Cardiac fibroblast (primary cell): ENCODE measurements at regions not wholly inside any gene's neighbourhood (a gene's known extent, or its start where the extent isn't known, plus 50 kb on each side); places are given as distances from the start of the nearest gene placed in this dataset.

Source experiments
- DNase-seq, 2 donors: peaks; one replicate each; pipeline versions ENCODE4 v3.0.0 to v3.0.0-alpha.2; 2010; ENCODE audit warnings: low read depth in 2 of 2
- H3K4me3 ChIP-seq, 2 donors: replicated peaks in 1 of 2; 1 replicate in 1 of 2; 2 replicates in 1 of 2; pipeline ENCODE4 v1.5.1; 2011; ENCODE audit warnings: low read depth in 2 of 2, low read length in 2 of 2, mild to moderate bottlenecking in 2 of 2, moderate library complexity in 1 of 2
- CTCF ChIP-seq: IDR thresholded peaks from one replicate; pipeline ENCODE4 v1.5.1; 2011; ENCODE audit warnings: low read depth, mild to moderate bottlenecking, low read length, inconsistent platforms

GRCh38 chr16:49097964-49098363 is 183.7 kb downstream of the CBLN1 start:
- no peak for TF ChIP-seq CTCF
- no peak overlapping the region for H3K4me3 ChIP-seq
- DNase-seq: no peak

- DNase-seq: no peak
- H3K4me3 ChIP-seq: no peak overlapping the region
- no peak for TF ChIP-seq CTCF
Observed at GRCh38 chr16:49096176-49096945, 185.3 kb downstream of the CBLN1 start.

- no peak overlapping the region for H3K4me3 ChIP-seq
- no peak for DNase-seq
- TF ChIP-seq CTCF: no peak
Observed at GRCh38 chr16:49095539-49095938, 186.1 kb downstream of the CBLN1 start.

- no peak overlapping the region for H3K4me3 ChIP-seq
- DNase-seq: no peak
- no peak for TF ChIP-seq CTCF
Observed at GRCh38 chr16:49094471-49094870, 187.2 kb downstream of the CBLN1 start.

- no peak for TF ChIP-seq CTCF
- DNase-seq: no peak
Observed at GRCh38 chr16:49093939-49094338, 187.7 kb downstream of the CBLN1 start.

GRCh38 chr16:49092704-49093103 is 188.9 kb downstream of the CBLN1 start:
- no peak for TF ChIP-seq CTCF
- H3K4me3 ChIP-seq: no peak overlapping the region
- DNase-seq: no peak

More at GRCh38 chr16:49093939-49094338, 187.7 kb downstream of the CBLN1 start:
- no peak overlapping the region for H3K4me3 ChIP-seq

- H3K4me3 ChIP-seq: no peak overlapping the region
- no peak for TF ChIP-seq CTCF
- DNase-seq: no peak
Observed at GRCh38 chr16:49089533-49089932, 192.1 kb downstream of the CBLN1 start.
